HL-60/S4 (cell line): ENCODE measurements at regions not wholly inside any gene's neighbourhood (a gene's known extent, or its start where the extent isn't known, plus 50 kb on each side); places are given as distances from the start of the nearest gene placed in this dataset.

Experiments
- in situ Hi-C: fragments of 300-500 bp; cut with MboI; formaldehyde crosslinking; loops from 2 replicates; pipeline ENCODE4 v1.14.3; 2022; ENCODE audit warnings: low sequenced_read_pairs

GRCh38 chr20:39702701-39703349 lies 740.7 kb downstream of the DHX35 start:
- in situ Hi-C loops: no loop called here

GRCh38 chr20:39700528-39700927 lies 738.4 kb downstream of the DHX35 start:
- in situ Hi-C loops: no loop called here

GRCh38 chr20:39699166-39699725 lies 737.1 kb downstream of the DHX35 start:
- in situ Hi-C loops: no loop called here

- in situ Hi-C loops: no loop called here
These were observed 736.6 kb downstream of the DHX35 start for GRCh38 chr20:39698752-39699151.

- in situ Hi-C loops: no loop called here
These were observed 729.2 kb downstream of the DHX35 start for GRCh38 chr20:39691151-39691862.

GRCh38 chr20:39676857-39677391 lies 714.8 kb downstream of the DHX35 start:
- in situ Hi-C loops: no loop called here

GRCh38 chr20:39676241-39676640 lies 714.1 kb downstream of the DHX35 start:
- in situ Hi-C loops: no loop called here

GRCh38 chr20:39674842-39675241 lies 712.7 kb downstream of the DHX35 start:
- in situ Hi-C loops: no loop called here

- in situ Hi-C loops: no loop called here
These were observed 708.8 kb downstream of the DHX35 start for GRCh38 chr20:39670988-39671387.

GRCh38 chr20:39669659-39670058 lies 707.5 kb downstream of the DHX35 start:
- in situ Hi-C loops: no loop called here

- in situ Hi-C loops: no loop called here
These were observed 705.9 kb downstream of the DHX35 start for GRCh38 chr20:39668038-39668437.

GRCh38 chr20:39661833-39662232 lies 699.7 kb downstream of the DHX35 start:
- in situ Hi-C loops: no loop called here

- in situ Hi-C loops: no loop called here
These were observed 698.8 kb downstream of the DHX35 start for GRCh38 chr20:39660965-39661364.

GRCh38 chr20:39660226-39660625 lies 698.1 kb downstream of the DHX35 start:
- in situ Hi-C loops: no loop called here

- in situ Hi-C loops: no loop called here
These were observed 696.7 kb downstream of the DHX35 start for GRCh38 chr20:39658662-39659409.

- in situ Hi-C loops: no loop called here
These were observed 692.0 kb downstream of the DHX35 start for GRCh38 chr20:39654171-39654570.

GRCh38 chr20:39651645-39652325 lies 689.6 kb downstream of the DHX35 start:
- in situ Hi-C loops: no loop called here

- in situ Hi-C loops: no loop called here
These were observed 684.8 kb downstream of the DHX35 start for GRCh38 chr20:39646874-39647413.

- in situ Hi-C loops: no loop called here
These were observed 683.0 kb downstream of the DHX35 start for GRCh38 chr20:39645131-39645530.

GRCh38 chr20:39643292-39643691 lies 681.1 kb downstream of the DHX35 start:
- in situ Hi-C loops: no loop called here
